ENCODE measurements at regions not wholly inside any gene's neighbourhood (a gene's known extent, or its start where the extent isn't known, plus 50 kb on each side); places are given as distances from the start of the nearest gene placed in this dataset.

DNA sequence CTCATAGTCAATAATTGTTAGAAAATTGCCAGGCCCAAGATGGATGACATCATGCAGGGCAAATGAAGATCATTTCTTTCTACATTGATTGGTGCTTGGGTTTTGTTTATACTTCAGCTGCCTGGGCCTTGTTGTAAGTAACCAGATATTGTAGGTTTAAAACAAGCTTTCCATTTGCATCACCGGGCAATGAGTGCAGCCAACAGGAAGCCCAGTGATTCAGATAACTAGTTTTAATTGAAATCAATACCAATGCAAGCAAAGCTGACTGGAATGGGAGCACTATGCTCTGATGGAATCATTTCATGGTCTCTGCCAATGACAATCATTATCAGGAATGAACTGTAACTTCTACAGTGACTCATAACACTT lies 279.3 kb downstream of the DUSP6 start:
- TF ChIP-seq, protein P1, sequence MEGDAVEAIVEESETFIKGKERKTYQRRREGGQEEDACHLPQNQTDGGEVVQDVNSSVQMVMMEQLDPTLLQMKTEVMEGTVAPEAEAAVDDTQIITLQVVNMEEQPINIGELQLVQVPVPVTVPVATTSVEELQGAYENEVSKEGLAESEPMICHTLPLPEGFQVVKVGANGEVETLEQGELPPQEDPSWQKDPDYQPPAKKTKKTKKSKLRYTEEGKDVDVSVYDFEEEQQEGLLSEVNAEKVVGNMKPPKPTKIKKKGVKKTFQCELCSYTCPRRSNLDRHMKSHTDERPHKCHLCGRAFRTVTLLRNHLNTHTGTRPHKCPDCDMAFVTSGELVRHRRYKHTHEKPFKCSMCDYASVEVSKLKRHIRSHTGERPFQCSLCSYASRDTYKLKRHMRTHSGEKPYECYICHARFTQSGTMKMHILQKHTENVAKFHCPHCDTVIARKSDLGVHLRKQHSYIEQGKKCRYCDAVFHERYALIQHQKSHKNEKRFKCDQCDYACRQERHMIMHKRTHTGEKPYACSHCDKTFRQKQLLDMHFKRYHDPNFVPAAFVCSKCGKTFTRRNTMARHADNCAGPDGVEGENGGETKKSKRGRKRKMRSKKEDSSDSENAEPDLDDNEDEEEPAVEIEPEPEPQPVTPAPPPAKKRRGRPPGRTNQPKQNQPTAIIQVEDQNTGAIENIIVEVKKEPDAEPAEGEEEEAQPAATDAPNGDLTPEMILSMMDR (IDR thresholded peaks at IDR 0.05; ENCODE audit: insufficient read depth, low read length, missing control alignments), result no peak
- no peak overlapping the region for H3K4me3 ChIP-seq (ENCODE audit: low read depth, low read length)
- ChIA-PET POLR2A (interaction anchor here (0.7 kb wide), 1 partner anchor 281 kb away, joined by 3 read pairs; no protein-coding TSS in a partner anchor), CTCF (interaction anchor here (0.7 to 2.1 kb wide), 3 partner anchors 10 to 389 kb away, joined by 3 to 5 read pairs (median 3); no protein-coding TSS in a partner anchor)
- peak; percentile 77 for DNase-seq (ENCODE audit: low read depth, low spot score)

DNA sequence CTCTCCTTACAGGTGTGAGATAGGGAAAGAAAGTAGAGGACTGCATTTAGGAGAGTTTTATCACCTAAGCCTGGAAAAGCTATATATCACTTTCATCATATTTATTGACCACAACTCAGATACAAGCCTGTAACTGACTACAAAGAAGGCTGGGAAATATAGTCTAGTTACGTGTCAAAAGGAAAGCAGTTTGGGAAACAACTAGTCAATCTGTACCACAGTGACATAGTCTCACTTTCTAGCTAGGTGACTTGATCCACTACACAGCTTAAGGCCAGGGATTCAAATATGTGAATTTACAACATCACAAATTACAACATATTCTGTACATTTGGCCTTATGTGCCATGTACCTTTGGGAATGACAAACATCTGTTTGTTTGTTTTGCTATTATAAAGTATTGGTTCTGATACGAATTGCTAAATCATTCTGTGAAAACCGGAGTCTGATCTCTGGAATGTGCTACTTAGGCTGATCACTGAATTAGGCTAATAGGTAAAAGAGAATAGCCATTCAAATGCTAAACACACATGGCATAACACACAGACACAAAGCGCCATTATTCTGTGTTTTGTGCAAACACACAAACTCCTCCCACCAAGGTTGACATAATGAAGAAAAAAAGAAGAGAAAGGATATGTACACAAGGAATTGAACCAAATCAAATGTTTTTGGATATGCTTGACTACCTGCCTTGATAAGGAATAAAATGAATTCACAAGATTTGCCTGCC lies 279.8 kb downstream of the DUSP6 start:
- H3K4me3 ChIP-seq (ENCODE audit: low read depth, low read length), result no peak overlapping the region
- DNase-seq (ENCODE audit: low read depth, low spot score), result no peak
- CTCF ChIA-PET, result interaction anchor here (0.7 to 2.1 kb wide), 2 partner anchors 9 to 390 kb away, joined by 3 to 5 read pairs; no protein-coding TSS in a partner anchor
- POLR2A ChIA-PET, result no interaction called here
- TF ChIP-seq, protein P1 (IDR thresholded peaks at IDR 0.05; ENCODE audit: insufficient read depth, low read length, missing control alignments), result no peak

DNA sequence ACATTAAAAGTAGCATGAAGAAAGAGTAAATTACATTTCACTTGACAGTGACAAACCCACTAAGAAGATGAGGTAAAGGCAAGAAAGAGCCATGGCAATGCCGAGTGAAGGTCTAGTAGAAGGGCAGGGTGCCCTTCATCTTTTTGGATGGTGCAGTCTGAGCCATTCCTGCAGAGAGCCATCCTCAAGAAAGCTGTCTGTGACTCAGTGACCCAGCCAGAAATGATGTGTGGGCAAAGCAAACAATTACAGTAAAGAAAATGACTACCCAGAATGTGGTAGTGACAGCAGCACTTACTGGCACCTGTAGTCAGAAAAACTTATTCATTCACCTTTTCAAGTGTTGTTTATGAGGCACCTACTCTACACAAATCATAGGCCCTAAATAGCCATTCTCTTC lies 281.7 kb downstream of the DUSP6 start:
- TF ChIP-seq, protein P1 (IDR thresholded peaks at IDR 0.05; ENCODE audit: insufficient read depth, low read length, missing control alignments), result no peak
- CTCF ChIA-PET, result no interaction called here
- DNase-seq (ENCODE audit: low read depth, low spot score), result no peak
- POLR2A ChIA-PET, result no interaction called here
- H3K4me3 ChIP-seq (ENCODE audit: low read depth, low read length), result no peak overlapping the region

DNA sequence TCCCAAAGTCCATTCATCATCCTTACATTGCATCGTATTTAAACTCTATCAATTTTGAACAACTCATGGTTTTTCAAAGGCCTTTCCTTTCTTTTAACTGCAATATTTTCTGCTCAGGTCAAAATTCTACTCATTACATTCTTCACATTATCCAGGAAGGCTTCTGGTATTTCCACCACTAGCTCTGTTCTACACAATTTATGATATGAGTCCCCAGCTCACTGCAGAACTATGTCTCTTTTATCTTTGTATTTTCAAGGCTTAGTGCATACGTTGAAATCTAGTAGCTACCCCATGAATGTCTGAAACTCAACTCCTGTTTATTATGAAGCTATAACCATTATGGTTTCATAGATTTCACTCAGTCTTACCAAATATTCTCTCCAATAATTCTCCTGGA lies 282.9 kb downstream of the DUSP6 start:
- H3K4me3 ChIP-seq (ENCODE audit: low read depth, low read length), result no peak overlapping the region
- TF ChIP-seq, protein P1 (IDR thresholded peaks at IDR 0.05; ENCODE audit: insufficient read depth, low read length, missing control alignments), result no peak
- DNase-seq (ENCODE audit: low read depth, low spot score), result no peak
- CTCF ChIA-PET, result interaction anchor here (1.1 to 1.6 kb wide), 3 partner anchors 9 to 393 kb away, joined by 3 to 5 read pairs (median 4); no protein-coding TSS in a partner anchor
- POLR2A ChIA-PET, result interaction anchor here (0.6 to 1.2 kb wide), 5 partner anchors 139 to 392 kb away, joined by 3 to 4 read pairs (median 3); partner anchors contain the start of gene DUSP6

DNA sequence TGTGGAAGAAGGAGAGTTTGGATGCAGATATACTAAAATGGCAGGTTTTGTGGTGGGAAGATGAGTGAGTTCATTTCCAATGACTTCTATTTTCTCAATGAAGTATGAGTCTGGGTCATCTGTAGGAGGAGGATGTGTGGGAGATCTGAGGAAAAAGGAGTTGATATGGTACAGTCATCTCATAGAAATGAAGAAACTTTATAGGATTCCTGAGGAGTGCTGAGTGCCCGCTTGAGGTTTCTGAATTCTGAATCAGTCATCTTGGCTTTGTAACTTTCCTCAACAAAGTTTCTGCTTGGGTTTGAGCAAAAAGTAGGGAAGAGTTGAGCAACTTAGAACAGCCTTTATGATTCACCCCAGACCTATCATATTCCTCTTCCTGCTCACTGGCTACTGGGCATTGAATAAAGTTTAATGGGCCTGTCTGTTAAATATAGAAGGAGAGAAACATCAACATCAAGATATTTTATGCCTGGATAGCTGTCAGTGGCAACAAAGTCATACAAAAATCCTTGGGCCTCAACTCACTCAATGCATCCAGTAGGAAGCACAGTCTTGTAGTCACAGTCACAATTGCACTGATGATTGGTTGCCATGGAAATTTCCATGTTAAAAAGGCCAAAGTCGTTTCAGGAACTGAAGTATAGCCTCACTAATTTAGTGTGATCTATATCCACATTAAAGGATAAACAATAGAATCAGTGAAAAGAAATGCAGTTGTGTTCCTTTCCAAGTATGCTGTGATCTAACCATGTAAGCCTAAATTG lies 284.7 kb downstream of the DUSP6 start:
- CTCF ChIA-PET, result no interaction called here
- POLR2A ChIA-PET, result interaction anchor here (0.8 kb wide), 1 partner anchor 284 kb away, joined by 3 read pairs; the partner anchor contains the start of gene DUSP6
- peak; percentile 71 for DNase-seq (ENCODE audit: low read depth, low spot score)
- no peak overlapping the region for H3K4me3 ChIP-seq (ENCODE audit: low read depth, low read length)
- TF ChIP-seq, protein P1 (IDR thresholded peaks at IDR 0.05; ENCODE audit: insufficient read depth, low read length, missing control alignments), result no peak

DNA sequence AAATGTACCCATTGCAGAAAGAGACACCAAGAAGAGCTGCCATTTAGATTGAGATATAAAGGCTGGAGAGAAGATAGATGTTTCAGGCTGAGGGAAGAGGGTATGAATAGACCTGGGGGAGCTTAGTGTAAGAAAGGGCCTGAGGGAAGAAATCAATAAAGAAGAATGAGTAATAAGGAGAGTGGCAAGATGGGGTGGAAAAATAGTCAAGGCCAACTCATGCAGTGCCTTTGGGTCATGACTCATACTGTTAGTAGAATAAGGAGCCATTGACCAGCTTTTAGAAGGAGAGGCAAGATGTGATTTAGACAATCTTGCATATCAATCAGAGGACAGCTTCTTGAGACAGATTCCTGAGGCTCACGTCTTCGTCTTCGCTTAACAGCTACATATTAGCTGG lies 287.5 kb downstream of the DUSP6 start:
- TF ChIP-seq, protein P1 (IDR thresholded peaks at IDR 0.05; ENCODE audit: insufficient read depth, low read length, missing control alignments), result no peak
- POLR2A ChIA-PET, result interaction anchor here (1.5 kb wide), 1 partner anchor 287 kb away, joined by 3 read pairs; no protein-coding TSS in a partner anchor
- CTCF ChIA-PET, result interaction anchor here (1.2 to 2.8 kb wide), 3 partner anchors 14 to 407 kb away, joined by 3 to 20 read pairs (median 6); no protein-coding TSS in a partner anchor
- no peak for DNase-seq (ENCODE audit: low read depth, low spot score)
- no peak overlapping the region for H3K4me3 ChIP-seq (ENCODE audit: low read depth, low read length)
